H1 (cell line): ENCODE measurements at regions not wholly inside any gene's neighbourhood (a gene's known extent, or its start where the extent isn't known, plus 50 kb on each side); places are given as distances from the start of the nearest gene placed in this dataset.

Source experiments
- CTCF ChIA-PET: fragments of 300-600 bp; sonication (Branson Sonifier 250); formaldehyde crosslinking; loops from one replicate; lab custom pipeline; 2021; ENCODE audit not compliant: partially characterized antibody; lab: Charles Lee
- POLR2A ChIA-PET: fragments of 300-600 bp; sonication (Branson Sonifier 250); formaldehyde crosslinking; loops from one replicate; lab custom pipeline; 2021; ENCODE audit warnings: inconsistent platforms; ENCODE audit not compliant: partially characterized antibody; lab: Charles Lee
- DNase-seq, 2 experiments: peaks; one replicate each; pipeline versions ENCODE4 v3.0.0 to v3.0.0-alpha.2; 2010 to 2022; ENCODE audit warnings: low spot score in 2 of 2, low read depth in 1 of 2, mixed read lengths in 1 of 2
- FAIRE-seq: peaks from 2 replicates; lab custom pipeline; 2011; peaks lifted over from hg19 to GRCh38; lab: Jason Lieb, UNC
- H2AFZ ChIP-seq: 2 replicates; pipeline ENCODE4 v1.8.1; 2012; ENCODE audit warnings: low read length, inconsistent platforms
- H2AK5ac ChIP-seq: 2 replicates; pipeline ENCODE4 v1.6.1; 2013; ENCODE audit warnings: low read depth, low read length
- H2BK120ac ChIP-seq: replicated peaks from 2 replicates; pipeline ENCODE3; 2013; ENCODE audit warnings: low read depth, low read length, inconsistent platforms
- H2BK12ac ChIP-seq: 2 replicates; pipeline ENCODE4 v1.6.1; 2013; ENCODE audit warnings: low read depth, low read length
- H2BK15ac ChIP-seq: 2 replicates; pipeline ENCODE4 v1.6.1; 2013; ENCODE audit warnings: low read length
- H2BK20ac ChIP-seq: 2 replicates; pipeline ENCODE4 v1.6.1; 2013; ENCODE audit warnings: low read length
- H2BK5ac ChIP-seq: 2 replicates; pipeline ENCODE4 v1.6.1; 2013; ENCODE audit warnings: low read depth, low read length
- H3K14ac ChIP-seq: 2 replicates; pipeline ENCODE4 v1.6.1; 2013; ENCODE audit warnings: inconsistent platforms; ENCODE audit not compliant: insufficient read length
- H3K18ac ChIP-seq: 2 replicates; pipeline ENCODE4 v1.6.1; 2013; ENCODE audit warnings: low read length; ENCODE audit errors: extremely low read depth
- H3K23ac ChIP-seq: 2 replicates; pipeline ENCODE4 v1.6.1; 2013; ENCODE audit warnings: inconsistent platforms; ENCODE audit not compliant: insufficient read length
- H3K23me2 ChIP-seq: 2 replicates; pipeline ENCODE4 v1.6.1; 2013; ENCODE audit warnings: low read depth, low read length
- H3K27ac ChIP-seq: 2 replicates; pipeline ENCODE4 v1.6.1; 2011; ENCODE audit warnings: low read depth, low read length, inconsistent platforms
- H3K27me3 ChIP-seq, 4 experiments: replicated peaks in 1 of 4; 1 replicate in 1 of 4; 2 replicates in 3 of 4; pipeline versions ENCODE4 v1.6.1 to v1.8.1; 2011 to 2013; ENCODE audit warnings: low read length in 3 of 4, mild to moderate bottlenecking in 3 of 4, inconsistent platforms in 2 of 4, mixed read lengths in 2 of 4, moderate library complexity in 1 of 4; ENCODE audit not compliant: control insufficient read depth in 3 of 4, insufficient read depth in 3 of 4; ENCODE audit errors: extremely low read depth in 1 of 4
- H3K36me3 ChIP-seq, 4 experiments: 2 replicates each; pipeline versions ENCODE4 v1.6.1 to v1.8.1; 2011 to 2013; ENCODE audit warnings: mild to moderate bottlenecking in 4 of 4, low read length in 3 of 4, moderate library complexity in 2 of 4, control low read depth in 1 of 4, inconsistent platforms in 1 of 4; ENCODE audit not compliant: insufficient read depth in 4 of 4, control insufficient read depth in 2 of 4
- H3K4ac ChIP-seq: replicated peaks from 2 replicates; pipeline ENCODE3; 2013; ENCODE audit warnings: low read length, low read depth, mixed read lengths, inconsistent platforms; ENCODE audit not compliant: insufficient read length
- H3K4me1 ChIP-seq, 4 experiments: replicated peaks in 1 of 4; 1 replicate in 1 of 4; 2 replicates in 3 of 4; pipeline versions ENCODE4 v1.6.1 to v1.8.1; 2011 to 2013; ENCODE audit warnings: low read length in 3 of 4, inconsistent platforms in 2 of 4, mixed read lengths in 1 of 4; ENCODE audit not compliant: insufficient read depth in 4 of 4, control insufficient read depth in 3 of 4
- H3K4me2 ChIP-seq, 2 experiments: 2 replicates each; pipeline versions ENCODE4 v1.6.1 to v1.8.1; 2011 to 2013; ENCODE audit warnings: low read depth in 2 of 2, low read length in 2 of 2, control low read depth in 1 of 2, inconsistent platforms in 1 of 2, mild to moderate bottlenecking in 1 of 2; ENCODE audit not compliant: insufficient read depth in 1 of 2
- H3K4me3 ChIP-seq, 4 experiments: fragments of 200-600, 300-600 bp in 1 of 4; sonication (generic), shearing (Covaris generic), sonication (Bioruptor Twin) in 1 of 4; 2 replicates each; pipeline versions ENCODE4 v1.5.1 to v1.8.1; 2011 to 2016; ENCODE audit warnings: low read length in 4 of 4, low read depth in 3 of 4, control low read depth in 2 of 4, inconsistent platforms in 2 of 4, mild to moderate bottlenecking in 2 of 4, mixed read lengths in 1 of 4, moderate library complexity in 1 of 4; ENCODE audit not compliant: insufficient read depth in 2 of 4; ENCODE audit errors: extremely low read depth in 1 of 4
- H3K56ac ChIP-seq: replicated peaks from 2 replicates; pipeline ENCODE3; 2013; ENCODE audit warnings: low read depth, mild to moderate bottlenecking, mixed read lengths, low read length, inconsistent platforms; ENCODE audit not compliant: insufficient read length
- H3K79me1 ChIP-seq: 2 replicates; pipeline ENCODE4 v1.6.1; 2013; ENCODE audit warnings: low read depth, low read length, control low read depth
- H3K79me2 ChIP-seq, 2 experiments: 2 replicates each; pipeline versions ENCODE4 v1.6.1 to v1.8.1; 2012 to 2013; ENCODE audit warnings: low read length in 2 of 2, mild to moderate bottlenecking in 2 of 2, inconsistent platforms in 1 of 2; ENCODE audit not compliant: insufficient read depth in 2 of 2, control insufficient read depth in 1 of 2
- H3K9ac ChIP-seq, 4 experiments: replicated peaks in 1 of 4; 1 replicate in 1 of 4; 2 replicates in 3 of 4; pipeline versions ENCODE4 v1.6.1 to v1.8.1; 2011 to 2013; ENCODE audit warnings: low read depth in 3 of 4, low read length in 3 of 4, control low read depth in 2 of 4, mild to moderate bottlenecking in 2 of 4, moderate library complexity in 2 of 4, inconsistent platforms in 1 of 4; ENCODE audit errors: extremely low read depth in 1 of 4
- H3K9me3 ChIP-seq, 2 experiments: 2 replicates each; pipeline versions ENCODE4 v1.6.1 to v1.8.1; 2012 to 2013; ENCODE audit warnings: mild to moderate bottlenecking in 2 of 2, moderate library complexity in 2 of 2, control low read depth in 1 of 2, inconsistent platforms in 1 of 2, low read depth in 1 of 2, low read length in 1 of 2, mixed read lengths in 1 of 2; ENCODE audit not compliant: insufficient read depth in 2 of 2
- H4K20me1 ChIP-seq, 2 experiments: replicated peaks in 1 of 2; 2 replicates each; pipeline versions ENCODE3 to v1.8.1; 2011 to 2013; ENCODE audit warnings: inconsistent platforms in 2 of 2, low read length in 2 of 2, mild to moderate bottlenecking in 1 of 2; ENCODE audit not compliant: insufficient read depth in 2 of 2, control insufficient read depth in 1 of 2
- H4K5ac ChIP-seq: 2 replicates; pipeline ENCODE4 v1.6.1; 2013; ENCODE audit warnings: low read length, low read depth, mixed read lengths, inconsistent platforms; ENCODE audit not compliant: insufficient read length
- H4K8ac ChIP-seq: 2 replicates; pipeline ENCODE4 v1.8.0; 2013; ENCODE audit warnings: mild to moderate bottlenecking, moderate library complexity, low read length, inconsistent platforms; ENCODE audit not compliant: insufficient read depth; ENCODE audit errors: extremely low read depth
- H4K91ac ChIP-seq: replicated peaks from 2 replicates; pipeline ENCODE3; 2013; ENCODE audit warnings: low read length, mixed read lengths, inconsistent platforms; ENCODE audit not compliant: insufficient read length
- CBX8 ChIP-seq: fragments of 300-800, 300-1000 bp; sonication (generic); IDR thresholded peaks from 2 replicates; pipeline ENCODE4 v1.7.1; 2016; ENCODE audit warnings: low read depth, low read length, borderline replicate concordance
- CHD2 ChIP-seq: IDR thresholded peaks from 2 replicates; pipeline ENCODE4 v1.6.1; 2012; ENCODE audit warnings: low read length, improper control_type of control experiment
- CREB1 ChIP-seq: IDR thresholded peaks from 2 replicates; pipeline ENCODE4 v1.6.1; 2012; ENCODE audit warnings: inconsistent platforms
- EGR1 ChIP-seq: IDR thresholded peaks from 2 replicates; pipeline ENCODE4 v1.6.1; 2011; ENCODE audit warnings: low read depth, low read length, borderline replicate concordance
- HDAC6 ChIP-seq: IDR thresholded peaks from one replicate; pipeline ENCODE4 v1.7.1; 2012; ENCODE audit warnings: low read depth, mild to moderate bottlenecking, inconsistent platforms, low read length, moderate library complexity
- POLR2A ChIP-seq, 2 experiments: IDR thresholded peaks; 1 replicate in 1 of 2; 2 replicates in 1 of 2; pipeline ENCODE4 v1.6.1; 2011; ENCODE audit warnings: low read depth in 2 of 2, low read length in 2 of 2, mild to moderate bottlenecking in 2 of 2; ENCODE audit errors: control extremely low read depth in 1 of 2
- RNF2 ChIP-seq: fragments of 200-900, 300-1000 bp; sonication (generic); IDR thresholded peaks from 2 replicates; pipeline ENCODE4 v1.7.1; 2016; ENCODE audit warnings: borderline replicate concordance, low read depth, mild to moderate bottlenecking, antibody characterized with exemption, low read length; ENCODE audit not compliant: poor library complexity, severe bottlenecking; ENCODE audit errors: missing control alignments
- RXRA ChIP-seq: IDR thresholded peaks from 2 replicates; pipeline ENCODE4 v1.6.1; 2011; ENCODE audit warnings: low read depth, mild to moderate bottlenecking, low read length, moderate library complexity; ENCODE audit not compliant: insufficient read depth
- SIN3A ChIP-seq, 2 experiments: IDR thresholded peaks in 1 of 2; conservative IDR thresholded peaks in 1 of 2; 2 replicates each; pipeline ENCODE4 v1.6.1; 2011 to 2012; ENCODE audit warnings: low read length in 2 of 2, improper control_type of control experiment in 1 of 2, low read depth in 1 of 2, mild to moderate bottlenecking in 1 of 2
- SP4 ChIP-seq: IDR thresholded peaks from 2 replicates; pipeline ENCODE4 v1.6.1; 2012; ENCODE audit warnings: low read length, inconsistent platforms
- ZNF274 ChIP-seq: IDR thresholded peaks from 2 replicates; pipeline ENCODE4 v1.7.0; 2012; ENCODE audit warnings: low read length, borderline replicate concordance; ENCODE audit errors: extremely low read depth
- WGBS, 2 experiments: shearing (Covaris generic) in 1 of 2; methylation state at CpG; one replicate each; pipeline versions ENCODE4 v1.1.6 to v1.1.7; 2013 to 2015; ENCODE audit warnings: low lambda C conversion rate in 2 of 2, mixed read lengths in 2 of 2, inconsistent platforms in 1 of 2, low coverage in 1 of 2, missing lambda C conversion rate in 1 of 2; ENCODE audit not compliant: insufficient replicate concordance in 2 of 2, insufficient coverage in 1 of 2, insufficient read length in 1 of 2; ENCODE audit errors: extremely low coverage in 1 of 2, missing lambda C conversion rate in 1 of 2; 5-methylcytosine and 5-hydroxymethylcytosine counted together
- TF ChIP-seq, protein P1 (sequence below): IDR thresholded peaks from 2 replicates; pipeline ENCODE4 v1.6.1; 2011; ENCODE audit warnings: low read depth, mild to moderate bottlenecking, low read length; ENCODE audit not compliant: insufficient read depth
- TF ChIP-seq, protein P2 (sequence below): IDR thresholded peaks from 2 replicates; pipeline ENCODE4 v1.6.1; 2011; ENCODE audit warnings: low read length, improper control_type of control experiment

DNA sequence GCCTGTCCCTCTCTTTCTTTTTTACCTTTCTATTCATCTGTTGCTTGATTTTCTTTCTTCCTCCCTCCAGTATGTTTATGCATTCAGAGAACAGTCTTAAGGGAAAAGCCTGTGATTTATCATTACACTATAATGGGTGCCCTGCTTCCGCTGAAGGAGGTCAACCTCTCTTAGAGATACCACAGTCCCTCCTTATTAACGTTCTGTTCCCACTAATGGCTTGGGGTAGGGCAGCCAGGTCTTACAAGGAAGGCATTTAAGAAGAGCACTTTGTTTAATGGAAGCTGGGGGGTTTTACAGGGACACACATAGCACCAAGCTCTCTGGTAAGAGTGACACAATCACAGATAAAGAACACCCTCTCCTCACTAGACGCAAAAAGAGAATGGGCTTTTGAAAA lies 523.5 kb downstream of the NUF2 start:
- Histone ChIP-seq H3K9ac (no peak overlapping the region), H3K36me3 (no peaks in the 10 kb centered on the region), H2AFZ (peak overlapping the region; percentile 14; the same call in 1 of the 2 replicates), H2BK5ac (no peak overlapping the region), H3K79me1 (no peaks in the 10 kb centered on the region), H2AK5ac (no peak overlapping the region), H3K4me1 (no peaks in the 10 kb centered on the region), H3K27me3 (no peaks in the 10 kb centered on the region), H4K5ac (no peak overlapping the region), H2BK20ac (no peak overlapping the region), H4K91ac (no peak overlapping the region), H3K23ac (no peak overlapping the region), H3K4ac (no peak overlapping the region), H2BK15ac (no peak overlapping the region), H3K18ac (no peak overlapping the region; the same call in 1 of the 2 replicates), H2BK120ac (no peak overlapping the region), H3K79me2 (no peaks in the 10 kb centered on the region), H2BK12ac (no peak overlapping the region), H3K9me3 (no peaks in the 10 kb centered on the region), H4K8ac (no peak overlapping the region), H3K14ac (no peak overlapping the region), H3K23me2 (no peaks in the 10 kb centered on the region), H4K20me1 (no peaks in the 10 kb centered on the region), H3K56ac (no peak overlapping the region), H3K27ac (no peak overlapping the region), H3K4me2 (no peak overlapping the region), H3K4me3 (no peak overlapping the region)
- POLR2A ChIA-PET, result no interaction called here
- CTCF ChIA-PET, result no interaction called here
- WGBS, 2 experiments, result 87% methylated on average over 3 of the region's 3 CpGs; no CpG with 5 or more reads in 1 of the 2 experiments
- FAIRE-seq (no peak), DNase-seq (no peak)
- TF ChIP-seq CHD2 (no peak), CREB1 (no peak), POLR2A (IDR thresholded peaks at IDR 0.05; ENCODE audit: control extremely low read depth in 1 of 2, low read depth in 2 of 2, low read length in 2 of 2) (no peak), ZNF274 (no peak), SP4 (no peak), HDAC6 (no peak), SIN3A (conservative IDR thresholded peaks at IDR 0.05 in 1 of 2, IDR thresholded peaks at IDR 0.05 in 1 of 2; ENCODE audit: low read depth in 1 of 2, low read length in 2 of 2) (no peak), RNF2 (no peak), CBX8 (no peak), EGR1 (no peak), RXRA (no peak)
- TF ChIP-seq, protein P1, sequence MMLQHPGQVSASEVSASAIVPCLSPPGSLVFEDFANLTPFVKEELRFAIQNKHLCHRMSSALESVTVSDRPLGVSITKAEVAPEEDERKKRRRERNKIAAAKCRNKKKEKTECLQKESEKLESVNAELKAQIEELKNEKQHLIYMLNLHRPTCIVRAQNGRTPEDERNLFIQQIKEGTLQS, result no peak
- TF ChIP-seq, protein P2, sequence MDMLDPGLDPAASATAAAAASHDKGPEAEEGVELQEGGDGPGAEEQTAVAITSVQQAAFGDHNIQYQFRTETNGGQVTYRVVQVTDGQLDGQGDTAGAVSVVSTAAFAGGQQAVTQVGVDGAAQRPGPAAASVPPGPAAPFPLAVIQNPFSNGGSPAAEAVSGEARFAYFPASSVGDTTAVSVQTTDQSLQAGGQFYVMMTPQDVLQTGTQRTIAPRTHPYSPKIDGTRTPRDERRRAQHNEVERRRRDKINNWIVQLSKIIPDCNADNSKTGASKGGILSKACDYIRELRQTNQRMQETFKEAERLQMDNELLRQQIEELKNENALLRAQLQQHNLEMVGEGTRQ, result no peak
